Neural progenitor cell (in vitro differentiated cells): ENCODE measurements at regions not wholly inside any gene's neighbourhood (a gene's known extent, or its start where the extent isn't known, plus 50 kb on each side); places are given as distances from the start of the nearest gene placed in this dataset.

Experiments
- EZH2 ChIP-seq: fragments of 200-600 bp; sonication (generic); IDR thresholded peaks from 2 replicates; pipeline ENCODE4 v1.6.1; 2017; ENCODE audit warnings: antibody characterized with exemption, mild to moderate bottlenecking, moderate library complexity
- EZH2phosphoT487 ChIP-seq: fragments of 200-600 bp; sonication (generic); IDR thresholded peaks from 2 replicates; pipeline ENCODE4 v1.6.1; 2017; ENCODE audit warnings: antibody characterized with exemption
- TF ChIP-seq, protein P1 (sequence below): fragments of 200-600 bp; sonication (generic); IDR thresholded peaks from 2 replicates; pipeline ENCODE4 v1.5.1; 2017; ENCODE audit warnings: antibody characterized with exemption, mild to moderate bottlenecking

DNA sequence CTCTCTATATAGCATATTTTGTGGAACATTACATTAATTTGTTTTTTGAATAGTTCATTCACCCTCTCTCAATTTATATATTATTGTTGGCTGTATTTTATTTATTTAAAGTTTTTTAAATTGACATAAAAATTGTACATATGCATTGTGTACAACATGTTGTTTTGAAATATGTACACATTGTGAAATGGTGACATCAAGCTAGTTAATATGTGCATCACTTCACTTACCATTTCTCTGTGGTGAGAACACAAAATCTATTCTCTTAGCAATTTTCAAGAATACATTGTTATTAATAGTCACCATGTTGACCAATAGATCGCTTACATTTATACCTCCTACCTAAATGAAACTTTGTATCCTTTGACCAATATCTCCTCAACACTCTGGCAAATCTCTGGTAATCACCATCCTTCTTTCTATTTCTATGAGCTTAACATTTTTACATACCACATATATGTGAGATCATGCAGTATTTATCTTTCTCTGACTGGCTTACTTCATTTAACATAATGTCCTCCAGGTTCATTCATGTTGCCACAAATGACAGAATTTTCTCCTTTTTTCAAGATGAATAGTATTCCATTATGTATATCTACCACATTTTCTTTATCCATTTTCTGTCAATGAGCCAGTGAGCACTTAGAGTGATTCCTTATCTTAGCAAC, 180.9 kb upstream of the DEPDC1 start:
- no peak for TF ChIP-seq EZH2
- TF ChIP-seq, protein P1, sequence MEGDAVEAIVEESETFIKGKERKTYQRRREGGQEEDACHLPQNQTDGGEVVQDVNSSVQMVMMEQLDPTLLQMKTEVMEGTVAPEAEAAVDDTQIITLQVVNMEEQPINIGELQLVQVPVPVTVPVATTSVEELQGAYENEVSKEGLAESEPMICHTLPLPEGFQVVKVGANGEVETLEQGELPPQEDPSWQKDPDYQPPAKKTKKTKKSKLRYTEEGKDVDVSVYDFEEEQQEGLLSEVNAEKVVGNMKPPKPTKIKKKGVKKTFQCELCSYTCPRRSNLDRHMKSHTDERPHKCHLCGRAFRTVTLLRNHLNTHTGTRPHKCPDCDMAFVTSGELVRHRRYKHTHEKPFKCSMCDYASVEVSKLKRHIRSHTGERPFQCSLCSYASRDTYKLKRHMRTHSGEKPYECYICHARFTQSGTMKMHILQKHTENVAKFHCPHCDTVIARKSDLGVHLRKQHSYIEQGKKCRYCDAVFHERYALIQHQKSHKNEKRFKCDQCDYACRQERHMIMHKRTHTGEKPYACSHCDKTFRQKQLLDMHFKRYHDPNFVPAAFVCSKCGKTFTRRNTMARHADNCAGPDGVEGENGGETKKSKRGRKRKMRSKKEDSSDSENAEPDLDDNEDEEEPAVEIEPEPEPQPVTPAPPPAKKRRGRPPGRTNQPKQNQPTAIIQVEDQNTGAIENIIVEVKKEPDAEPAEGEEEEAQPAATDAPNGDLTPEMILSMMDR, result no peak
- no peak for TF ChIP-seq EZH2phosphoT487
